Spleen (tissue), 7 donors: ENCODE measurements at regions not wholly inside any gene's neighbourhood (a gene's known extent, or its start where the extent isn't known, plus 50 kb on each side); places are given as distances from the start of the nearest gene placed in this dataset.

Experiments
- POLR2A ChIP-seq, 3 donors: fragments of 450-650 bp; IDR thresholded peaks; one replicate each; pipeline ENCODE4 v1.5.1; 2017; ENCODE audit warnings: antibody characterized with exemption in 3 of 3, mild to moderate bottlenecking in 1 of 3
- TF ChIP-seq, protein P1 (sequence below), 11 experiments: fragments of 200-600 bp in 7 of 11; fragments of 450-650 bp in 4 of 11; sonication (generic) in 4 of 11; IDR thresholded peaks in 8 of 11; conservative IDR thresholded peaks in 3 of 11; 1 replicate in 7 of 11; 2 replicates in 4 of 11; pipeline versions ENCODE4 v1.4.0 to v1.8.0; 2016 to 2021; ENCODE audit warnings: antibody characterized with exemption in 11 of 11, inconsistent platforms in 4 of 11, mild to moderate bottlenecking in 1 of 11
- donor health status: DM: no; HTN: no; CAD: no; lungs with moderate emphysema.
- donor health status: DM: no; HTN: no; CAD: no.
- donor health status: DM: no; HTN: no; CAD: no.

DNA sequence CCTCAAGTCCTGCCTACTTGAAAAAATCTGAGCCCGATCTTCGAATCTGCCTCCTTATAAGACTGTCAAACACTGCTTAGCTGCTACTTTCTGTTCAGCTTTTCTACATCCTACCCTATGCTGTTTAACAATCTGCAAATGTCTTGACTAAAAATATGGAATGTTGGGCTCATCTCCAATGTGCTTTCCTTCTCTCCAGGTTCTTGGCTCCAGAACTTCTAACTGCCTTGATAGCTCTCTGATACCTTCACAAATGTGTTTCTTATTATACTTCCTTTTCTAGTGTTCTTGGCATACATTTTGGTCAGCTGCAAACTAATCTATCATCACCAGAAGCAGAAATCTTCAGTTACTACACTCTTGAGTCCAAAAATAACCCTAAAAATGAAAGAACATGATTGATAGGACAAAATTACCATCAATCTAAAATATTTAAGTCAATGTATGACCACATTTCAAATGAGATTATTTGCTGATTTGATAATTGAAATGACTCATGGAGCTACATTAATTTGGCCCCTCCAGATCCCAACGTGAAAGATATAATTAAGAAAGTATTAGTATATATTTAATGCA is 372.3 kb upstream of the MON1B start:
- TF ChIP-seq, protein P1, sequence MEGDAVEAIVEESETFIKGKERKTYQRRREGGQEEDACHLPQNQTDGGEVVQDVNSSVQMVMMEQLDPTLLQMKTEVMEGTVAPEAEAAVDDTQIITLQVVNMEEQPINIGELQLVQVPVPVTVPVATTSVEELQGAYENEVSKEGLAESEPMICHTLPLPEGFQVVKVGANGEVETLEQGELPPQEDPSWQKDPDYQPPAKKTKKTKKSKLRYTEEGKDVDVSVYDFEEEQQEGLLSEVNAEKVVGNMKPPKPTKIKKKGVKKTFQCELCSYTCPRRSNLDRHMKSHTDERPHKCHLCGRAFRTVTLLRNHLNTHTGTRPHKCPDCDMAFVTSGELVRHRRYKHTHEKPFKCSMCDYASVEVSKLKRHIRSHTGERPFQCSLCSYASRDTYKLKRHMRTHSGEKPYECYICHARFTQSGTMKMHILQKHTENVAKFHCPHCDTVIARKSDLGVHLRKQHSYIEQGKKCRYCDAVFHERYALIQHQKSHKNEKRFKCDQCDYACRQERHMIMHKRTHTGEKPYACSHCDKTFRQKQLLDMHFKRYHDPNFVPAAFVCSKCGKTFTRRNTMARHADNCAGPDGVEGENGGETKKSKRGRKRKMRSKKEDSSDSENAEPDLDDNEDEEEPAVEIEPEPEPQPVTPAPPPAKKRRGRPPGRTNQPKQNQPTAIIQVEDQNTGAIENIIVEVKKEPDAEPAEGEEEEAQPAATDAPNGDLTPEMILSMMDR (IDR thresholded peaks at IDR 0.05 in 8 of 11, conservative IDR thresholded peaks at IDR 0.05 in 3 of 11) = no peak
- no peak for TF ChIP-seq POLR2A (IDR thresholded peaks at IDR 0.05)
